Astrocyte of the hippocampus (primary cell): ENCODE measurements at regions not wholly inside any gene's neighbourhood (a gene's known extent, or its start where the extent isn't known, plus 50 kb on each side); places are given as distances from the start of the nearest gene placed in this dataset.

Experiments used
- DNase-seq: peaks from one replicate; pipeline ENCODE4 v3.0.0; 2011; ENCODE audit warnings: low read depth, low spot score

DNA sequence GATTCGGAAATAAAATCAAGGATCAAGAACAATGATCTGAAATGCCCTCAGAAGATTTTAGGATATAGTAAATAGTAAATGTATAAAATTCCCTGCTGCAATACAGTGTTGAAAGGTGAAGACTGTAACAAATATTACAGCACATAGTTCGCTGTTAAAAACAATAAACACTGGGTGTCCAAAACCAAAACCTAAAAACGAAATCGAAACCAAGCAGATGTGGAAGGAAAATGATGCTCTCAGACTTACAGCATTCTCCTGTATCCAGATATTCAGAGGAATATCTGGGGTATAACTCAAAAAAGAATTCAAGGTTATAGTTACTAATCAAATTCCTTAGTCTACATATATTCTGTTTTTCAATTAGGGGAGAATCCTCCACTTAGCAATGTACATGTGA, 708.1 kb upstream of the PCDH15 start:
- no peak for DNase-seq

DNA sequence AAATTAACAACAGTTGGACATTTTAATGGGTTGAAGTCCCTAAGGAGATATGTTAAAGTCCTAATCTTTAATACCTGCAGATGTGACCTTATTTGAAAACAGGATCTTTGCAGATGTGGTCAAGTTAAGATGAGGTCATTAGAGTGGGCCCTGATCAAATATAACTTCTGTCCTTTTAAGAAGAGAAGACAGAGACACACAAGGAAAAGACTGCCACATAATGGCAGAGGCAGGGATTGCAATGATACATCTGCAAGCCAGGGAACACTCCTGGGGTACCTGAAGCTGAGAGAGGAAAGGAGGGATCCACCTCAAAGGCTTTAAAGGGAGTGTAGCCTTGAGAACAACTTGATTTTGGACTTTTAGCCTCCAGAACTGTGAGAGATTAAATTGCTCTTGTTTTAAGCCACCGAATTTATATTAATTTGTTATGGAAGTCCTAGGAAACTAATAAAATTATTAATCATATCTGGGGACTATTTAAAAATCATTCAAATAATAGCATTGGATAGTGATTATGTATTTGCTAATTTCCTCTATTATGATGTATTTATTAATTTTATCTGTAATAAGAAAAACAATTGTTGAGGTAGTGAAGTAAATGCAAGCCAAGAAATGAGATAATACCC, 700.0 kb upstream of the PCDH15 start:
- peak; percentile 53 for DNase-seq

DNA sequence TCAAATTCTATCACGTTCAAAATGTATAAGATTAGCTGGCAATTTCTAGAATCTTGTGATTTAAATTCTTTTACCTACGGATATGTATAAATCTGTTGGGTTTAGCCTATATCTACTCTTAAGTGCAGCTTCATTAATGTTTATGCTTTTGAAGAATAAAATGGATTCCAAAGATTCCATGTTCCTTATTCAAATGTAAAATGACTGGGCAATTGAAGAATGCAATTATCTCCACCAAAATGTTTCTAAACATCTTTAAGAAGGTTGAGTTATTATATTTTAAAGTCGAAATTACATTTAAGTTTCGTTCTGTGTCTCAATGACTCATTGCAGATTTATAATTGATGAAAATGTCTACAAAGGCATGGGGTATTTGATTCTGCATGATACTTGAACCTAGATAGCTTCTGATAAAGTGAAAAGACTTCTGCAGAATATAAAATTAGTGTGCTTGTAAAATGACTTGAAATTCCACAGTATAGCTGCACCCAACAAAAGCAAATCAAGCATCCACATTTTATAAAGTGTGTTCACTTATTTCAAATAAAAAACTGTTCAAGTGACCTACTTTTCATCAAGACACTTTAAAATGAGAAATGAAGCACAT, 697.0 kb upstream of the PCDH15 start:
- no peak for DNase-seq

DNA sequence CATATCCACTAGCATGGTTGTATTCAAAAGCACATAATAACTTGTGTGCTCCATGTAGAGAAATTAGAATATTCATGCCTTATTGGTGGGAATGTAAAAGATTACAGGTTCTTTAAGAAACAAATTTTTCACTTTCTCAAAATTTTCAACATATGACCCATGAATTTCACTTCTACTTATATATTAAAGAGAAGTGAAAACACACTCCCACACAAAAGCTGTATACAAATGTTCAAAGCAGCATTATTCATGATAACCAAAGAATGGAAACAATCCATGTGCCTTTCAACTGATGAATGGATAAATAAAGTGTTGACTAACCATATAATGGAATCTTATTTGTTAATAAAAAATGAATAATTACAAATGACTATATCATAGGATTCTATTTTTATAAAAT, 694.5 kb upstream of the PCDH15 start:
- DNase-seq: no peak

DNA sequence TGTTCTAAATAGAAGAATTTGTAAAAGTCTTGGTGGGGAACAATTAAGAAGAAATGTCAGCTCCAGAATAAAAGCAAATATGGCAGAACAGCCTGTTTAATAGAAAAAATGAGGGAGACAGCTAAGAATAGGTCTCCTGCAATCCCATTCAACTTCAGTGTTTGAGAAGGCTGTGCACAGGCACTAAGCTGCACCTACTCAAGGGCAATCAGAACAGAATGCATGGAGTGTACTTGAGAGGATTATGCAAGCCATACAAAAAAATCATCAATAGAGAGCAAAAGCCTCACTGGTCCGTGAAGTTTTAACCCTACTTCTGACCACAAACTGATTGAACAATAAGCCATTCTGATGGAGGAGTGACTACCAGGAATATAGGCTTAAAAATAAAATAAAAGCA, 690.7 kb upstream of the PCDH15 start:
- no peak for DNase-seq

DNA sequence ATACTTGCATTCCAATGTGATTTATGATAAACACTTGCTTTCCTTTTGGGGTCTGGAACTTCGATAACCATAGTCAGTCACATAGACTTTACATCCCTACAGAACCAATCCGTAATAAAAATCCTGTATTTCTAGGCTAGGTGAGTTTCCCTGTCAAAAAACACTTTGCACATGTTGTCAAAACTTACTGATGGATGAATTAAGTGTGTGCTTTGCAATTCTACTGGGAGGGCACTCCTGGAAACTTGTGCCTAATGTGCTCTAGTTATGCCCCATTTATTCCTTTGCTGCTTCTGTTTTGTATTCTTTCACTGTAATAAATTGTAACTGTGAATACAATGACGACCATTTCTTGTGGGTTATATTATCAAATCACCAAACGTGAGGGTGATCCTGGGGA, 684.8 kb upstream of the PCDH15 start:
- DNase-seq: no peak

DNA sequence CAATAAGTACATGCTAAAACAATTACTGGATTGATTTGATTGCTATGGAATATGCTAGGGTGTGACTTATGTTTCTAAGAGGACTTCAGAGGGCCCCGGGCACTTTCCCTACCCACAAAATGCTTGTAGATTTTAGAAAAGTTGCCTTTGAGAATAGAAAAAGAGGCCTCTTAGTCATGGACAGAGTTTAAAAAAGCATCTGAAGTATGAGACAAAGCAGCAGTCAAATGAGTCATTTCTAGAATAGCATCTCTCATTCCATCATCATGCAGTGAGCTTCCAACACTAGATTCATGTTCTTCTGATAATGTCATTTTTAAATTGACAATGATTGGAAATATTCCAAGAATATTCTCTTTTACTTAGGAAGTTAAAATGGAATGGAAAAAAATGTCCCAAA, 675.1 kb upstream of the PCDH15 start:
- no peak for DNase-seq

DNA sequence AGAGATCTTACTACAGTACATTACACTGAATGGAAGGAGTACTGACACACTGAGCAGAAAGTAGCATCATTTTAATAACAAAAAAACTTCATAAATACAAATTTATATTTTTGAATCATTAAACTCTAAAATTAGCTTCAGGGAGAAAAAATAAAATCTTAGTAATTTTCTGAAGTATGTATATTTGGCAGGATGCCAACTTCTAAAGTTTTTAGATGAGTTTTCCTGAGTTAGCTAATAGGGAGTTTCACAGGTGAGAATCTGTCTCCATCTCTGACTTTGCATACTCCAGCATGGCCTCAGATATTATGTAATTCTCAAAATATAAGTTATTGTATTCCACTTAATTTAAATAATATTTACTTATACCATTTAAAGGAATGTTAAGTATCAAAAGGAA, 673.2 kb upstream of the PCDH15 start:
- no peak for DNase-seq

DNA sequence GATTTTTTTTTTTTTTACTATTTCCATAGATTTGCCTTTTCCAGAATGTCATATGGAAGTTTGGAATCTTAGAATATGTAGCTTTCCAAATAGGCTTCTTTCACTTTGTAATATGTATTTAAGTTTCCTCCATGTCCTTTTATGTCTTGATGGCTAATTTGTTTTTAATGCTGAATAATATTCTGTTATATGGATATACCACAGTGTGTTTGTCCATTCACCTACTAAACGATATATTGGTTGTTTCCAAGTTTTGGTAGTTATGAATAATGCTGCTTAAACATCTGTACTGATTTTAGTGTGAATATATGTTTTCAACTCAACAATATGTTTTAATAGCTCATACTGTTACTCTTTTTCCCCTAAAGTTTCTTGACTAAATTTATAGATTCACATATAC, 669.8 kb upstream of the PCDH15 start:
- DNase-seq: no peak

DNA sequence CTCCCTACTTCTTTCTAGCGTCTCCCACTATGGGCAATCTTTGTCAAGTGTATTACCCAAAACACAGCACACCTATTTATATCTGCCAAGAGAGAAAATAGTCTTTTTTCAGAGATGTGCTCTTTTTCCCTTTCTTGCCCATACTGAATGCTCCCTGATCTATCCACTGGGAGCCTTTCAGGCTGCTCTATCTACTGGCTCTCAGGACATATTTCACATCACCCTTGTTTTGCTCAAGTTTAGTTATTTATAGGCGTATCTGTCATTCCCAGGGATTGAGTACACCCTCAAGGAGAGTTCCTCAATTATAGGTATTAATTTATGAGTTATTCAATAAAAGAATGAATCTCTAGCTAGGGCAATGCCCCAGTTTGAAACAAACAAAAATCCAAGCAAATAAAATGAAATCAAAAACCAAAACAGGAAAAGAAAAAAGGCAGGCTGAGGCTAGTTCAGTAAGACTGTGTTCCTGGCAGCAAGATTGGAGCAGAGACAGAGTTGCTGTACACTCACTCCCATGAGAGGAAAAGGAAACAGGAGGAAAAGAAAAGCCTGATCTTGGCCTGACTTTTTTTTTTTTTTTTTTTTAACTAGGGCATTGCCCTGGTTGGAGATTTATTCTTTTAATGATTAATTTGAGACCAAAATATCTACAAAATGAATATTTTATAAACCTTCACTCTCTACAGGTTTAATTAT, 665.9 kb upstream of the PCDH15 start:
- DNase-seq: no peak

DNA sequence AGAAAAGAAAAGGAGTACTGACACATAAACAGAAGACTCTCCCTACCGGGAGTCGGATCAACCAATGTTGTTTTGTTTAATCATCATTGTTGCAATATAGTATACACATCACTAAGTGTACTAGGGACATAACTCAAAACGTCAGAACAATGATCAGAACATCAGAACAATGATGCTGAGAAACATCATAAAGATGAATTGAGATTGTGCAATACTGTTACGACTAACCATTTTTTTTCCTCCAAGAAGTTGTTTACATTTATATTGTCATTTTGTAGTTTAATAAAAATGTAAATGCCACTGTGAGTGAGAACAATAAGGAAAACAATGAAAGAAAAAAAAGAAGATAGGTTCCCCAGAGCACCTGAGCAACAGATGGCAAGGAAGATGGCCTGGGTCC, 663.1 kb upstream of the PCDH15 start:
- DNase-seq: no peak

DNA sequence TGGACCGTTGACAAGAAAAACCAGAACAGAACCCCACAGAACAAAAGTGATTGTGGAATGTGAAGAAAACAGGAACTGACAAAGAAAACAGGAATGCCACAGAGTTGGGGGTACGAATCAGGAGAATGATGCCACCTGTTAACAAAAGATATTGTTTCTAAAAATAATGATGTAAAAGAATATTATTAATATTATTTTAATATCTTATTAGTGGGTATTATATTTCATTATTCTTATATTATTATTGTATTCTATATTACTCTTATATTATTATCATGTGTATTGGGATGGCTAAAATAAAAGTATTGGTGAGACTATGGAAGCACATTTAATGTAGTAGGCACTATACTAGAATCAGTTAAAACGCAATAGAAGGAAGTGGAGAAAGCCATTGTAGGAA, 659.0 kb upstream of the PCDH15 start:
- DNase-seq: no peak

DNA sequence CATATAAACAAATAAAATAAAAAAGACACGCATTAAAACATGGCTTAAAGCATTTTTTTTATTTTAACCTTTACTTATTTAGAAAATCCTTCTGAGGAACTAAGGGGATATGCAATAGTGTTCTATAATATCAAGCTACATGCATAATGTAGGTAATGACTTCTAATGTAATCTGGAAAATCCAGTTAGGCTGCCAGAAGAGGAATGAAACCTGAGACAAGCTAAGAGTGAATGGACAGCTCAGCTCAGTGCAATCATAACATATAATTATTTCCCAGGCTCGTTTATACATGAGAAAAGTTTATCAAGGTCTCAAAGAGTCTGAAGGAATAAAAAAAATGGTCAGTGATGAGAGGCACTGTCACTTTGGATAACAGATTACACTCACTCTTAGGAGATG, 649.0 kb upstream of the PCDH15 start:
- no peak for DNase-seq

DNA sequence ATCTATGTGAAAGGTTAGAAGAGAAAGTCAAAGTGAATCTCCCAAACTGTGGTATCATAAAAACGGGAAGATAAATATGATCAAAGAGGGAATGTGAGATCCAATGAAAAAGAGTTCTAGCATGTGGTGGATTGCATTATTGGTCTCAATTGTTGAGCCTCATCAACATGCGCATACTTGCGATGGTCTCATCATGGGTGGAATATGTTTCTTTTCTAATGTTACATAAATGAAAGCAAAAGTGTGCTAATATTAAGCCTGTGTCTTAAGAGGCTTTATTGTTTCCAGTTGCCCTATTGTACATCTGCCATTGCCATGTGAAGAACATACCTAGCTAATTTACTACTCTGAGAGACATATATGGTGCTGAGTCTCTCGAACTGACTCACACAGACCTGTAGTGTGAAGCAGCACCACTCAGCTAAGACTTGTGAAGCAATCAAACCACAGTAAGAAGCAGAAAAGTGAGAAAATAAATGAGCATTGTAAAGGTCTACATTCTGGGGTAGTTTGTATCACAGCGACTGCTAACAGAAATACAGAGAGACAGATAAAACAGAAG, 645.5 kb upstream of the PCDH15 start:
- no peak for DNase-seq

DNA sequence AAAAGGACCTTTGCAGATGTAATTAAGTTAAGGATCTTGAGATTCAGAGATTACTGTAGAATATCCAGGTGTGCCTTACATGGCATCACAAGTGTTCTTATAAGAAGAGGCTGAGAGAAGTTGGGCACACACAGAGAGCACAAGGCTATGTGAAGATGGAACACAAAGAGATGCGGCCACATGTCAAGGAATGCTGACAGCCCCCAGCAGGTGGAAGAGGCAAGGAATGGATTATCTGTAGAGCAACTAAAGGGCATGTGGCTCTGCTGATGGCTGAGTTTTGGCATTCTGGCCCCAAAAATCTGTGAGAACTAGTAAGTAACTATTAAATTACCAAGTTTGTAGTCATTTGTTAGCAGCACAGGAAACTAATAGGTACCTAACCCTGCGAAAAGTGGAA, 640.7 kb upstream of the PCDH15 start:
- no peak for DNase-seq

DNA sequence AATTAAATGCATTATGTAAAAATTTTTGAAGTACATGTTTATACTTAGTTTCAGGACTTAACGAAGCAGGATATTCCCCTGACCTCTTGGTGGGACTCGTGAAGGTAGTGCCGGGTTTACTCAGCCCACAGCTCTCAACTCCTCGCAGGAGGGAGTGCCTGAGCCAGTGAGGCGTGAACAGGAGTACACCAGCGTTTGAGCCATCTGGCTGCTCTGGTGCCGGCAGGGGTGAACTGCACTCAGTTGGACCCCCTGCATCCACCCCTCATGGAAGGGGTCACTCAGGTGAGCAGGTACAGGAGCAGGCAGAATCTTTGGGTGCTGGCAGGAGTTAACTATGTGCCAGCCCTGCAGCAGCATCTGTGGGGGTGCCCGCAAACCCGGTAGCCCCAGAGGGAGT, 625.1 kb upstream of the PCDH15 start:
- DNase-seq: no peak

DNA sequence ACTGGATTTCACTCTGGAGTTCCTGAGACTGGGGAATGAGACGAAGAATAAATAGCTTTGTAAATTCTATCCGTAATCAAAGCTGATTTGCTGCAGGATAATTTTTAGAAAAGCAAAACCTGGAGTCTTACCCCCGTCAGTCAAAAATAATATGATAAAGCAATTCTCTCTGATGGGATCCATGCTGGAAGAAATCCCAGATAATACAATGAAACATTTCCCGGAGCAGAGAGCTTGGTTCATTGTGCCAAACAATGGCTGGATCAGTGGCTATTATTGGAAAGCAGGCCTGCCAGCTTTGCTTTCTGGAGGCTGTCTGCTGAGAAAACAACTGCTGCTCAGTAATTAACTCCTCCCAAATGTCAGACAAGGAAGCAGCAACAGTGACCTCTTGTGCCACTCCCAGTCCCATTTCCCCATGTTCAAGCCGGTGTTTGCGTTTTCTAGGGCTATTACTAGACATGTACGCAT, 609.4 kb upstream of the PCDH15 start:
- peak; percentile 46 for DNase-seq

DNA sequence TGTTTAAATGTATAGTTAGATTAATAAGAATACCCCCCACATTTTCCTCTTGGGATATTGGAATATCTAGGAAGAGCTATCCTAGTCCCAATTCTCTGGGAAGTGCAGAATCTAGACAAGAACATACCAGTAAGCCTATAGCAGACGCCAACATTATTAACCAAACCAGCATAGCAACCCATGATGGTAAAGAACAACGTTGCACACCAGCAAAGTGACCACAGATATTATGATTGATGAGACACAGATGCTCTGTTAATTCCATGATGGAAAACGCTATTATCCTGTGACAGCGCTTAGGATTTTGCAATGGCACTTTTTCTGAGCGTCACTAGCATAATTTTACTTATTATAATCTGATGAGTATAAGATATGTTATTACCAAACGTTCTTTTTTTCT, 603.1 kb upstream of the PCDH15 start:
- no peak for DNase-seq

DNA sequence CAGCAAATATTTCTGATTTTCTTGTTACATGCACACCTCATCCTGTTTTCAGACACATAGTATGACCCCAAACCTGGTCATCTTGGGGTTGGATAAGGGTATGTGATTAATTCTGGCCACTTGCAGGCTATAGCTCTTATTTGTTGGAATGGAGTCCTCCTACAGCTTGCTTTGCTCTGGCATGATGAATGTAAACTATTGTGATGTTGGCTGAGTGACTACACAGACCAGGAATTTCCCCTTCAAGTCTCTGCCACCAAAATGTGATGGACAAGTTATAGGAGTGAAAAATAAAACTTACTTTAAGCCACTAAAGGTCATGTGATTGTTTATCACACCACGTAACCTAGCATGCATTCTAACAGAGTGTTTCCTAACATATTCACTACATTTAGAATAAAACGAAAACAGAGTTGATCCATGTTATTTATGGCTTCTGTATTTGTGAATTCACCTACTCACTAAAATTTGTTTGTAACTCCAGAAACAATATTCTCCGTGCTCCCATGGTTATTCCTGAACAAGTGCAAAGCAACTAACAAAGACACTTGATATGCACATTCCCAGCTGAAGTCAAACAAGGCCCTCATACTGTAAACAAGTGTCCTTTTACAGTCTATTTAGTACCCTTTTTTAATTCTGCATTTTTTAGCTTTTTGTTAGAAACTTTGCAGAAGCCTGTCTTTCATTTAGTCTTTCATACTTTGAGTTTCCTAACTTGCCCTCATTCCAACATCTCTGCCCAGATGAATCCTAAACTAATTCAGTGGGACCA, 599.2 kb upstream of the PCDH15 start:
- peak; percentile 56 for DNase-seq

DNA sequence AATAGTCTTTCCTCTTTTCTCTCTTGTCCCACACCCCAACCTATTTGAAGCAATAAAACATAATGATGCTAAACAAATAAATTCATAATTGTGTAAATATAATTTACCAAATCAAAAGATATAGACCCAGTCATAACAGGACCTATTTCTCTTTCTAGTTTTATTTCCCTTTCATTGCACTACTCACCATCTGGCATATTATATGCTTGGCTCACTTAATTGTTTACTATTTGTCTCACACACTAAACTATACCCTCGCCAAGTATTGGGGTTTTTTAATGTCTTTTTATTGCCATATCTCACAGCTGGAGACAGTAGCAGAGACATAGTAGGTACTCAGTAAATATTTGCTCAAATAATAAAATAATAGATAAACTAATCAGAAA, 597.5 kb upstream of the PCDH15 start:
- DNase-seq: no peak

DNA sequence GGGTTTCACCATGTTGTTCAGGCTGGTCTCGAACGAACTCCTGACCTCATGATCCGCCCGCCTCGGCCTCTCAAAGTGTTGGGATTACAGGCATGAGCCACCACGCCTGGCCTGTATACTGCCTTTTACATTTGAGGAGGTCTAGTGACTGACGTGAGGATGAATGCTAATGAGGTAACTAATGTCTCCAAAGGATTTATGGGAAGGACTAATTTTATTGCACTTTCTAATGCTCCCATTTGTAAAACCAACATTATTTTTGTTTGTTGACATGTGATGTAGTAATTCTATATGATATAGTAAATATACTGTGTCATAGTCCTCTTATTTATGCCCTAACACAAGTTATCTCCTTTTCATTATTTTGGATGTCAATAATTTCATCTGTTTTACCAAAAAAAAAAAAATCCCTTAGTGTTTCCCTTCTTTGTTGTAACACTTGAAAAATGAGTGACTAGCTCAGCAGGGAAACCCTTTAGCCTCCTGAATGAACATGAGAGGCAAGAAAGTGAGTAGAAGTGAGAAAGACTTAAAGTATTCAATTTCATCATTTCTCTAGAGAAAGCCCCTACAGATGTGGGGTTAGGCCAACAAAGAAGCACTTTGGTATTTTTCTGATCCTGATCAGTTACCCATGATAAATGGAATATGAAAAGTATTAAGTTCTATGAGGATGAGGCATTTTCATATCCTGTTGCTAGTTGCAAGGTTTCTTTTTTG, 596.9 kb upstream of the PCDH15 start:
- DNase-seq: no peak

DNA sequence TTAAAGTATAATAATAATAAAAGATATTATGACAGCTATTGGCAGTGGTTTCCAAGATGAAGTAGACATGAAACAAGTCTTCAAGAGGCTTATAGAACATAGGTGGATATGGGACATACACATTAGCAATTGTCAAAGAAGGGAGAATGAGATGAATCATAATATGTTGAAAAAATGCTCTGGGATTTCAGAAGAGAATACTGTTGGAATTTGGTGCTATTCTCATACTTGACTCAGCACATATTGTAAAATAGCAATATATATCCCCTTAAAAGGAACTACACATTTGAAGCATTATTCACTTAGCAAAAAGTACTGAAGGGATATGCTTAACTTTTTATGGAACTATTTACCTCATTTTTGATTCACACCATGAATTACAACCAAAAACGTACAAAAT, 577.2 kb upstream of the PCDH15 start:
- no peak for DNase-seq
